ENCODE measurements at regions not wholly inside any gene's neighbourhood (a gene's known extent, or its start where the extent isn't known, plus 50 kb on each side); places are given as distances from the start of the nearest gene placed in this dataset.

DNA sequence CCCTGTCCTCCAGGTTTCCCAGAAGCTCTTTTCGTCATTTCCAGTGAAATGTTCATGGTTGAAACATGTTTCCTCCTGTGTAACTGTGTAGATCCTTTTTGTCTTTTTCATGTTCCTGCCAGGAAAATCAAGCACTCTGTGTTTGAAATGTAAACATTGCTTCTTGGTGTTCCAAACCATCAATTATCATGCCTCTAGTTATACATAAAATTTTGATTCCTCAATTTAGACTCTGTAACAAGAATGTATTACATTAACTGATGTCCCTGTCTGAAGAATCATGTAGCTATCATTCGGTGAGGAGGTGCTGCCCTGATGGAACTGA is 546.3 kb upstream of the CITED2 start:
- TF ChIP-seq EZH2 (IDR thresholded peaks at IDR 0.05): no peak
- TF ChIP-seq, protein P1, sequence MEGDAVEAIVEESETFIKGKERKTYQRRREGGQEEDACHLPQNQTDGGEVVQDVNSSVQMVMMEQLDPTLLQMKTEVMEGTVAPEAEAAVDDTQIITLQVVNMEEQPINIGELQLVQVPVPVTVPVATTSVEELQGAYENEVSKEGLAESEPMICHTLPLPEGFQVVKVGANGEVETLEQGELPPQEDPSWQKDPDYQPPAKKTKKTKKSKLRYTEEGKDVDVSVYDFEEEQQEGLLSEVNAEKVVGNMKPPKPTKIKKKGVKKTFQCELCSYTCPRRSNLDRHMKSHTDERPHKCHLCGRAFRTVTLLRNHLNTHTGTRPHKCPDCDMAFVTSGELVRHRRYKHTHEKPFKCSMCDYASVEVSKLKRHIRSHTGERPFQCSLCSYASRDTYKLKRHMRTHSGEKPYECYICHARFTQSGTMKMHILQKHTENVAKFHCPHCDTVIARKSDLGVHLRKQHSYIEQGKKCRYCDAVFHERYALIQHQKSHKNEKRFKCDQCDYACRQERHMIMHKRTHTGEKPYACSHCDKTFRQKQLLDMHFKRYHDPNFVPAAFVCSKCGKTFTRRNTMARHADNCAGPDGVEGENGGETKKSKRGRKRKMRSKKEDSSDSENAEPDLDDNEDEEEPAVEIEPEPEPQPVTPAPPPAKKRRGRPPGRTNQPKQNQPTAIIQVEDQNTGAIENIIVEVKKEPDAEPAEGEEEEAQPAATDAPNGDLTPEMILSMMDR (IDR thresholded peaks at IDR 0.05): no peak
- TF ChIP-seq EZH2phosphoT487 (IDR thresholded peaks at IDR 0.05): no peak
